GM21360 (cell line): ENCODE measurements at regions not wholly inside any gene's neighbourhood (a gene's known extent, or its start where the extent isn't known, plus 50 kb on each side); places are given as distances from the start of the nearest gene placed in this dataset.
"Not testable (repeated sequence)": the region's sequence is repeated elsewhere in the genome, so short reads cannot be mapped to it uniquely, and the experiment has no call there.

Experiments
- ATAC-seq: cut with Tn5 transposase; IDR thresholded peaks from one replicate; pipeline ENCODE4 v1.9.1; 2021; ENCODE audit warnings: mild to moderate bottlenecking, moderate library complexity; ENCODE audit not compliant: unreplicated experiment

DNA sequence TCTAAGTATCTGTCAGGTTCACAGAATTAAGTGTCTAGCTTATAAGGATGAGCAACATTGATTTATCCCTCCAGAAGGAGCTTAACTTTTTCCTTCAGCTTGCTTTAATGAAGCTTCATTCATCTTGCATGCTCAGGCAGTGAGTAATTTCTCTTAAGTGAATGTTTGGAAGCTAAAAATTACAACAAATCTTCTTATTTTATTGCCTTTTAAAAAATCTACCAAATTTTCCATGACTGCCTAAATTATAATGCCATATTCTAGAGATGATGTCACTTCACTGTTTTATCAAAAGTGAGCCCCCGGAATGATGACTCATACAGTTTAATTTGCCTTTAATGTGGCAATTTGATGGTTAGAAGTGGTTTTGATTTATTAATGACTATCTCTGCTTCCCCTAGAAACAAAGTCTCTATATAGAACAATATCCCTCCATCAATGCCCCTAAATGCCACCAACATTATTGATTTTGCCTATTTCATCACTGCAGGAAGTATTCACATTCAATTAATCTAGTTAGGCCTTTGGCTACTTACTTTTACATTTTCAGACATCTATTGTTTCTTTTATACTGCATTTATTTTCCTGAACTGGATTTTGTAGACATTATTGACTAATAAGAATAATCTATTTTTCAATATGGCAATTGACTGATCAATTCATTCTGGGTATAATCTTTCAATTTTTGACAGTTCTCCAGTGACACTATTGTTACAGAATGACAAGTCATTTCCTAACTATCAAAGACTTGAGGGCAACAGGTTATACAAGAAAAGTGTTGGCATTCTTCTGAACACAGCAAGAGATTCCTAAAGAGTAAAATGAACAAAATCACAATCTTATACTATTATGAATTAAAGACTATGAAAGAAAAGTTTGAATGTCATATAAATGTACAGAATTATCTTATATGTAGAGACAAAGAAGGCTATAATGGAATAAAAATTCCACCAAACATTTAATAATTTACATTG lies 139.3 kb upstream of the ODAD2 start:
- ATAC-seq = no peak

DNA sequence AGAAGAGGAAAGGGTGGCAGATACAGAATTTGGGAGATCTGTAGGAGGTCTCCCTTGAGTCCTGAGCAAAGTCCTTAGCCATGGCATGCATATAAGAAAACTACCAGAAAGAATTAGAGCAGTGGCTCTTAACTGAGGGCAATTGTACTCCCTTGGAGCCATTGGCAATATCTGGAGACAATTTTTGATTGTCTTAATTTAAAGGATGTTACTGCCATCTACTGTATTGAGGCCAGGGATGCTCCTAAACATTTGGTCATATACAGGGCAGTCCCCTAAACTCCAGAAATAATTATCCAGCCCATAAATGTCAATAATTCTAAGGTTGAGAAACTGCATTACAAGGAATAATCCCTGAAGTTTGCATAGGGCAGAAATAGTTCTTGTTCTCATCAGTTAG lies 136.4 kb upstream of the ODAD2 start:
- ATAC-seq = no peak

DNA sequence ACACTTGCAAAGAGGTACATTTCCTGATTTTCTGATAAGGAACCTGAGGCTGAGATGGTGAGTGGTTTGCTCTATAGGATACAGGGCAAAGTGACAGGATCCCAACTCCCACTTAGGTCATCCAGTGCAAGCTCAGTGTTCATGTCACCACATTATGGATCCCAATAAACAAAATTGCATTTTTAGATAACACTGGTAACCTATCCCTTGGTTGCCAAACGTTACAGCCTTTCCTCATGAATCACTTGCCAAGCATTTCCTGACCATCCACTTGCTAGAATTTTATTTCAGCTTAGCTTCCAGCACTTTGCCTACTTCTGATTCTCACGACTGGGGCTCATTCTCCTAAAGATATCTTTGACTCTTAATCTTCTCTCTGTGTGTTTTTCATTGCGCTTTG lies 131.4 kb upstream of the ODAD2 start:
- no peak for ATAC-seq

DNA sequence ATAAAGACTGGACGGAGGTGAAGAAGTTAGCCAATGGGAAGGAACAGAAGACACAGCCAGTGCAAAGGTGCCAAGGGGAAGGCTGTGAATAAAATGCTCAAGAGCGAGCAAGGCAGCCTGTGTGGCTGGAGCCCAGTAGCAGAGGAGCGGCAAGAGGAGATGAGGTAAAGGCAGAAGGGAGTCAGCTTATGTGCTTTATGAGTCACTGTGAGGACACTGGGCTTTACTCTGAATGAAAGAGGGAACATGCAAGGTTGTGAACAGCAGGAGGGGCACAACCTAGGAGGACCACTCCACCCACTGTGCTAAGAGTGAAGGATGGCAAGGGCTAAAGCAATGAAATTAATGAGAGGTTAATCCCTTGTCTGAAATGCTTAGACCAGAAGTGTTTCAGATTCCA lies 129.0 kb upstream of the ODAD2 start:
- ATAC-seq = no peak

DNA sequence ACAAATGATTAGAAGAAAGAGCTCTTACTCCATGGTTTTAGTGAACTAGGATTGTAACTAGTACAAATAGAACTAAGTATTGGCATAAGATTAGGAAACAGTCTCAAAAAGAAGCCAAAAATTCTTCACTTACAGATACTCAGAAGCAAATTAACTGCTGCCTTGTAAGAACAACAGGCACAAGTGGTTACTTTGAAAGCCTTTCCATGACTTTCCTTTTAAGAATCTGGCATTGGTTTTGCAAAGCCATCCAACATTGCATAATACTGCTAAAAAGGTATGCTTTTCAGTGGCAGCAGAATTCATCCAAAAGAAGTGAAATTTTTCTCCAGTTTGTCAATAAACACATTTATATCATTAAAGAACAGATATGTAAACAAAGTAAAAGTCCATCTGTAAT lies 126.8 kb upstream of the ODAD2 start:
- no peak for ATAC-seq

DNA sequence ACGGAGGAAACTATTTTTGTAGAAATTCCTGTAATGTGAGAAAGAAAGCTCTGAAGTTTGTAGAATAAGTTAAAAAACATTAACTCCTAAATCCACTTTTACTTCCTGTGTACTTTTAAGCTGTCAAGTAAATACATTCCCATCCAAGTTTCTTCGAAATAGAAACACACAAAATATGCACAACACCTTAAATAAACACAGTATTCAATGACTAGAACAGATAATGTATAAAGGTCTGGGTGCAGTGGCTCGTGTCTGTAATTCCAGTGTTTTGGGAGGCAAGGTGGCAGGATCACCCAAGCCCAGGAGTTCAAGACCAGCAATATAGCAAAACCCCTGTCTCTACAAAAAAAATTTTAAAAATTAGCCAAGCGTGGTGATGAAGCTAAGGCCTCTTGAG lies 121.9 kb upstream of the ODAD2 start:
- no peak for ATAC-seq

DNA sequence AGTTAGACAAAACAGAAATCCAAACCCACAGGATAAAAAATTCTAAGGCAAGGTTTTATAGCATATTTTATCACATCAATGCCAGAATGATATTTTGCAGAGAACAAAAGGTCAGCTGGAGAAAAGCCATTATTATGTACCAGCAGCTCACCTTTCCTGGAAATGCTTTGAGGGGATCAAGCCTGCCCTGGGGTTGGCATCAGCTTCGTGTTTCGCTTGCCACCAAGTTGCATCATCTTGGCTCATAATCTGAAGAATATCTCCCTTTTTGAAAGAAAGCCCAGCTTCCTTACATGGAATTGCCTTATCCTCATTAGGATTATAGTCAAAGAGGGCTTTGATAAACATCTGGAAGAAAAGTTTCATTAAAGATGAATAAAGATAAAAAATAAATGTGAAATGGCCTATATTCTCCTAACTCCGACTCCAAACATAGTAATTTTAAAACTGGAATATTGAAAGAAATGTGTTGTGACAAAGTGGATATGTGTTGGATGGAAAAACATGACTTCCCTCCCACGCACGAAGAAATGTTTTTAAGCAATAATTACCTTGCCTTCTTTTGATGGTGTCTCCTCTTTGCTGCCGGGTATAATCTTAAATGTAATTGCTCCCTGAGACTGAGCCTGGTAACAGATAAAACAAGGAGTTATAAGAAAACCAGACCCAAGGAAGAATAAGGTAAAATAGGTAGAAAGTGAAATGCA lies 121.3 kb upstream of the ODAD2 start:
- no peak for ATAC-seq

DNA sequence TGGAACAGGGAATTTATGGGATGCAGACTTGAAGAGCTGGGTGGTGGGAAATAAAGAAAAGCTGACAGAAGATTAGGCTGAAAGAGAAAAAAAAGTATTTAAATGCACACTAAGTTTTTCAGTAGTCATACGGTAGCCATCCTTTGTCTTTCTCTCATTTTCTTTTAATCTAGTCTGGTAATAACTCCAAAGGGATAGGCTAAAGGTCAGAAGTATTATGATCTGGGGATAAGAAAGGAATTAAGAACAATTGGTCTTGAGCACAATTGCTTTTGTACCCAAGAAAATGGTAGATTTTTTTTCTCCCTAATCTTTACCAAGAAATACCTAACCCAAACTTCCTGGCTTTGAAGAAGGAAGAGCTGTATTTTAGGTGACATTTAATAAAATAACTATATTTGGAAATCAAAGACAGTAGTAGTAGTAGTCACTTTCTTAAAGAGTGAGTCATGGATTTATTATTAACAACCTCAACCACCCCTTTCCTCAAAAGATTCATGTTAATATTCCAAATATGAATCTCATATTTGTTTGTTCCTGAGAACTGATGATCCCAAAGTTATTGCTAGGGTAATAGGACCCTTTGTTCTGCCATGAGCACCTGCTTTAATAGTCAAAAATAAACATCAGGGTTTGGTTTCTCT lies 120.2 kb upstream of the ODAD2 start:
- ATAC-seq = no peak

DNA sequence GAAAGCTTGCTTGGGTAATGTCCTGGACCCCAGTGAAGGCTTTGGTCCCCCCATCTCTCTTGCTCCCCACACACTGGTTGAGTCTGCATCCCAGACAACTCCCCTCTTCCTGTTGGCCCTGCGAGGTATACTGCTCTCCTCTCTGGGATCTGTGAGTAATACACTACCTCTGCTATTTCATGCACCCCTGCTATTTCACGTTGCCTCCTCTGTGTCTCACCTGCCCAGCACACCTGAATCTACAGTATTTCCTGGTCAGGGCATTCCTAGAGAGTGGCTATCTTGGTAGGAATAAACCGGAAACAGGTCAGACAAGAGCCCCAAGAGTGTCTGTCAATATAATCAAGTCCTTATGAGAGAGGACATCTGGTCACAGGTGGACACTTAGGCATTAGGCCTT lies 114.3 kb upstream of the ODAD2 start:
- no peak for ATAC-seq

DNA sequence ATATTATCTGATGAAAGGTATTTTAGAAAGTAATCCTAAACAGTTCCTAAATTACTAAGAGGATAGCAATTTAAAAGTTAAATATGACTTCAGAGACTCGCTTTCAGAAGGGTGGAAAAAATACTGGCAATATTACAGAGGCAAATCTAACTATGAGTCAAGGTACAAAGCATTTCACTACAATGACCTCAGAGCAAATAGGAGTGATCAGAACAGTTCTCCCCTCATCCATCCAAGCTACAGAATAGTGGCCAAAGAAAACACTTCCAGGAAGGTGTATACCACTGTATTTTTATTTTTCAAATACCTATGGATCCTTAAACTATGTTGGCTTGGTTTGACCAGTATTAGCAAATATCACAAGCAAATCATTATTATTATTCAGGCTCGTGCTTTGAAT lies 112.8 kb upstream of the ODAD2 start:
- ATAC-seq = no peak

DNA sequence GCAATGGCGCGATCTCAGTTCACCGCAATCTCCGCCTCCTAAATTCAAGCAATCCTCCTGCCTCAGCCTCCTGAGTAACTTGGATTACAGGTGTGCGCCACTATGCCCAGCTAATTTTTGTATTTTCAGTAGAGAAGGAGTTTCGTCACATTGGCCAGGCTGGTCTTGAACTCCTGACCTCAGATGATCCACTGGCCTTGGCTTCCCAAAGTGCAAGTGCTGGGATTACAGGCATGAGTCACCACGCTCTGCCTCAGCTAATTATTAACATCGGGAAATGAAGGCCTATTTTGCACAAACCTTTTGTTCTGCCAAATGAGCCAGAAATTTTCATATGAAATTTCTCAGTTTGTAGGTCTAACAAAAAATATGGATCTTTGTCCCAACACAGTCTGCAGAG lies 106.7 kb upstream of the ODAD2 start:
- ATAC-seq = no peak

DNA sequence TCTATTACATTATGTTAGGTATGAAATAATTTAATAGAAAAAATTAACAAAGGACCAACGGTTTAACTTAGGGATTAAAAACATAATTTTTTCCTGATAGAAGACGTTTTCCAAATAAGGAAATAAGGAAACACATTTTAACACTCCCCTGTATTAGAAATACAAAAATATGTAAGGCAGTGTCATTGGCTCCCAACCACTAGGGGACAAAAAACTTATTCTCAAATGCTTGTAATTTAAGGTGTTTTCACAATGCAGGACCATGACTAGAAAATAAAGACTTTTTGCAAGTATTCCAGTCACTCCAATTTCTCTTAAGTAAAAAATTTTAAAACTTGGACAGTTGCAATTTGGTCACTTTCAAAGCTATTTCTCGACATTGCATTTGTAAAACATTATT lies 98.8 kb upstream of the ODAD2 start:
- no peak for ATAC-seq

DNA sequence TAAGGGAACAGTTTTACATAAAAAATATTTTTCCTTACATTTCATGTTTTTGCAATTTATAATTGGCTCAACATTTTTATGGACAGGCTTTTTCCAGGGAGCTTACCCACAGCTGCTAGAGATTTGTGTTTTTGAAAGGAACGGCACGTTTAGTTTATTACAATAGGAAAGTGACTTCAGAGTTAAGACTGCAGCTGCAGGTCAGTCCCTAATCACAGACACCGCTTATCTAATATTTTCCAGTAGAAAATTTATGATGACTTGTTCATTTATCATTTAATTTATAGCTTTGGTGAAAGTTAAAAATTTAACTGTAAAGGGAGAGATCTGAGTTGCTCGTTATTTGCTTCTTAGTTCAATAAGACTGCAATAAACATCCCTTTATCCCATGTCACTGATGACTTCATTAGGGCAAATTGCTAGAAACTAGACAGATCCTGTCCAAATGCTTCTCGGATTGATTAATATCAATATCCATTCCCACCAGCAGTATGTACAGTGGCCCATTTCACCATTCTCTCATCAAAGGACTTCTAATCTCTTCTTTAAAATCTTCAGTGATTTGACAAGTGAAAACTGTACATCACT lies 97.0 kb upstream of the ODAD2 start:
- no peak for ATAC-seq

DNA sequence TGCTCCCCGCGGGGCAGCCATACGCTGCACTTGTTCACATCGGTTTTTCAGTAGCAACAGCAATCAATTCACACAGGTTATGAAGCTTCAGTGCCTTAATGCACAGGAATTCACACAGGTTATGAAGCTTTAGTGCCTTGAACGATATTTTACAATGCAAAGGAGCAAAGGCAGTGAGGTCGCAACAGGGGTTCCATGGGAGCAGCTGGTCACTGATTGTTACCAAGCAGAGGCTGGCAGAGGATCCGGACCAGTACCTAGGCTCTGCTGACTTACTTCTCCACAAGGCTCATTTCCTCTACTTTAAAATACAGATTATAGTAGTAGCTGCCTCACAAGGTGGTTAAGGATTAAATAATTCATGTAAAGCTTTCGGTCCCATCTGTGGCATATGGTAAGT lies 95.2 kb upstream of the ODAD2 start:
- ATAC-seq = no peak

DNA sequence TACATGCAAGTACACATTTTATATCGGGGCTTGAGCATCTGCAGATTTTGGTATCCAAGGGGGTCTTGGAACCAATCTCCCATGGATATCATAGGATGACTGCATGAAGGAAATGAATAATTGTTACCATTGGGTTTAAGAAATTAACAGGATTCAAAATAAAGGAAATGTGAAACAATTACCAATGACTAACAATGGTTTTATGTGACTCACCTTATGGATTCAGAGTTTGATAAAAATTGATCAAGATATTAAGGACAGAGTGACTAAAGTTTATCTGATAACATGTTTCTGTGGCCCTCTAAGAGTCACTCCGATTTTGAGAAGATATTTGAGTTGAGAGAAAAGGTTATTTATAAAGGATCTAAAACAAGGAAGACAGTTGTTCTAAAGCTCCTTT lies 93.0 kb upstream of the ODAD2 start:
- ATAC-seq = no peak

DNA sequence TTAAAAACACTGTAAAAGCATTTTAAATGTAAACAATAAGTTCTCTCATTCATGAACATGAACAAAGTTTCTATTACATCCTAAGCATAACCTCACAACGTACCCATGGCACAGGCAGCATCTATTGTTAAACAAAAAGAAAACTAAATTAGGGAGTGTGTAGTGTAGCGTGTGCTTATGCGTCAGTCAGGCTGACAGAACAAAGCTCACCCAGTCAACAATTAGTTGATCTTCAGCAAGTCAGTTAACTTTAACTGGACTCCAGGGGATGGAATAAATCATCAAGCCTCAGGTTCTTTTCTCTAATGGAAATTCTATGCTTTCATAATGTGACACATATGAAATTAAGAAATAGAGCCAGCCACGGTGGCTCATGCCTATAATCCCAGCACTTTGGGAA lies 91.6 kb upstream of the ODAD2 start:
- no peak for ATAC-seq

DNA sequence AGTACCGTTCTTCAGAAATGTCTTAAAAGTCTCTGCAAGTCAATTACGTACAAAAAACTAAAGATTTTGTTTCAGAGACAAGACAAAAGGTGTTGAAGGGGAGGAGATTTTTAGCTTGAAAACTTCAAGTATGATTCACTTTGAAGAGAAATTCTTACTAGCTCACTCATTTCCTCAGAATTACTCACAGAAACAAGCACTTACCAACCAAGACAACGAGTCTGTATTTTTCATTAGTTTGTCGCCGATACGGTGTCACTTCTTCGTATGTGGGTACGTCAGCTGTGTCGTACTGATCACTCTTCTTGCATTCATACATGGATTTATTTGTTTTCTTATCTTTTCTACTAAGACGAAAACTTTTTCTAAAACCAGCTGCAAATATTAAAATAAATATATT lies 90.6 kb upstream of the ODAD2 start:
- ATAC-seq = no peak

DNA sequence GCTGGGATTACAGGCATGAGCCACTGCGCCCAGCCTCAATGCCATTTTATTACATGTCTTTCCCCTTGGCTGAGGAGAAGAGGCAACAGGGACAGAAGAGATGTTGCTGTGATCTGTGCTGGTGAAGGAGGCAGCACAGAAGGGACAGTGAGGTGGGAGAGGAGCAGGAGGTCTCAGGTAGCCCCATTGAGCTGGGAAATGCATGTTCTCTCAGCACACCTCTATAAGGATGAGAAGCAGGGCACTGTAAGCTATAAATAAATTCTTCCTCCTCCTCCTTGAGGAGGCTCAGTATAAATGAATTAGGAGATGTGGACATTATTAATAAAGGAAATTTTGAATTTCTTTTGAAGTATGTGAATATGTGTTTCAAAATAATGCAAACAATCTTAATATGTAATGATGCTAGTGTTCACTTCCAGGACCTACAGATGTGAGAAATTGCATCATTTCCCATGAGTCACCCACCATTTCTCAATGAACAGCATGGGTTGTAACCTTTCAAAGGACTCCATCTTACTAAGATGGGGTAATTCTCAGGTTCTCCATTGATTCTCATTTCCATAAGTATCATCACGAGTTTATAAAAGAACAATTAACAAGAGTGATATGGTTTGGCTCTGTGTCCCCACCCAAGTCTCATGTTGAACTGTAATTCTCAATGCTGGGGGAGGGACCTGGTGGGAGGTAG lies 88.9 kb upstream of the ODAD2 start:
- ATAC-seq = no peak

DNA sequence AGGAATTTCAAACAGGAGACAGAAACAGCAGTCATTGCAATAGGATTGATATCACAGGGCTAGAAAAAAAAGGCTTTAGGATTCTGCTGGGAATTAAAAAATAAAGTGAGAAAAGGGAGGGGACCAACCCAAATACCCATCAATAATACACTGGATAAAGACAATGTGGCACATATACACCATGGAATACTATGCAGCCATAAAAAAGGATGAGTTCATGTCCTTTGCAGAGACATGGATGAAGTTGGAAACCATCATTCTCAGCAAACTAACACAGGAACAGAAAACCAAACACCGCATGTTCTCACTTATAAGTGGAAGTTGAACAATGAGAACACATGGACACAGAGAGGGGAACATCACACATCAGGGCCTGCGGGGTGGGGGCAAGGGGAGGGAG lies 86.9 kb upstream of the ODAD2 start:
- not testable (repeated sequence) for ATAC-seq

DNA sequence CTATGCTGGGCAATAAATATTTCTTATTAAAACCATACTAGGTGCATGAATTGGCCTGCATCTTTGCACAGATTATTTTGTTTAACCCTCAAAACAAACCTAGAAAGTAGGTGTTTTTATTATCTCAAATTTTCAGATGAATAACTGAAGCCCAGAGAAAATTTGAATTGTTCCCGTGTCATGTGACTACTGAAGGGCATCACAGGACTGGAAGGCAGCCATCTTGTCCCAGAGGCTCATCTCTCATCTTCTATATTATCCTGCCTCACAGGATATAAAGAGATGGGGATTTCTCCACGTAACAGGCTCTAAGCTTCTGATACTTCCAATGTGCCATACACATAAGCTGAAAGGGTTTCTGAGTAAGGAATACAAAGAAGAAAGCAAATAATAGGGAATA lies 84.0 kb upstream of the ODAD2 start:
- no peak for ATAC-seq

DNA sequence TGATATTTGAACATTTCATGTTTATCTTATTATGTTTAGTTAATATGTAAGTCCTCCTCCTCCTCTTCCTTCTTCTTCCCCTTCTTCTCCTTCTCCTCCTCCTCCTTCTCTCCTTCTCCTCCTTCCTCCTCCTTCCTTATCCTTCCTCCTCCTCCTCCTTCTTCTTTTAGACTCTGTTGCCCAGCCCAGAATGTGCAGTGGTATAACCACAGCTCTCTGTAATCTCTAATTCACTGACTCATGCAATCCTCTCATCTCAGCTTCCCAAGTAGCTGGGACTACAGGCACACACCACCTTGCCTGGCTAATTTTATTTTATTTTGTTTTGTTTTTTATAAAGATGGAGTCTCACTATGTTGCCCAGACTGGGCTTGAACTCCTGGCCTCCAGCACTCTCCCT lies 83.4 kb upstream of the ODAD2 start:
- ATAC-seq = no peak
